ENCODE measurements at regions not wholly inside any gene's neighbourhood (a gene's known extent, or its start where the extent isn't known, plus 50 kb on each side); places are given as distances from the start of the nearest gene placed in this dataset.

DNA sequence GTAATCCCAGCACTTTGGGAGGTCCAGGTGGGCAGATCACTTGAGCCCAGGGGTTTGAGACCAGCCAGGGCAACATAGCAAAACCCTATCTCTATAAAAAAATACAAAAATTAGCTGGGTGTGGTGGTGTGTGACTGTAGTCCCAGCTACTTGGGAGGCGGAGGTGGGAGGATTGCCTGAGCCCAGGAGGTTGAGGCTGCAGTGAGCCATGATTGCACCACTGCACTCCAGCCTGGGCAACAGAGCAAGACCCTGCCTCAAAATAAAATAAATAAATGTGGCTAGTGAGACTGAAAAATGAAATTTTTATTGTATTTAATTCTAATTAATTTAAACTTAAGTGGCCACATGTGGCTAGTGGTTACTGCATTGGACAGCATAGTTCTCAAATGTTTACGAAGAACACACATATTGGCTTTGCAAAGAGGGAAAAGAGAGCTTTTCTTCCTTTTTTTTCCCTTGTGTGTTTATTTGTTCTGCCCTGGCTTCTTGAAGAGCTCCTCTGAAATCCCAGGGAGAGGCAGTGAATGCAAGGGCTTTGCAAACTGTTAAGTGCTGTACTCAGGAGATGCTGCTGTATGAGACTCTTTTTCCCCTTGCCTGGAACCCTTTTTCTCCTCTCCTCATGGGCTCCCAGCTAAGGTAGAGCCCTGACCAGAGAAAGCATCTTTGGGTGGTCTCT lies 59.0 kb upstream of the RPL11 start:
- Histone ChIP-seq H2AK5ac (ENCODE audit: low read depth, low read length) (no peak overlapping the region), H3K79me2 (ENCODE audit: control insufficient read depth in 1 of 2, insufficient read depth in 2 of 2, low read length in 2 of 2) (no peaks in the 10 kb centered on the region), H3K56ac (replicated peaks; ENCODE audit: insufficient read length, low read depth, low read length) (no peak overlapping the region), H4K91ac (replicated peaks; ENCODE audit: insufficient read length, low read length) (no peak overlapping the region), H2BK120ac (replicated peaks; ENCODE audit: low read depth, low read length) (no peak overlapping the region), H3K23me2 (ENCODE audit: low read depth, low read length) (no peaks in the 10 kb centered on the region), H3K23ac (ENCODE audit: insufficient read length) (no peak overlapping the region), H2BK5ac (ENCODE audit: low read depth, low read length) (no peak overlapping the region), H3K18ac (ENCODE audit: extremely low read depth, low read length) (no peak overlapping the region), H2BK12ac (ENCODE audit: low read depth, low read length) (no peak overlapping the region), H3K79me1 (ENCODE audit: low read depth, low read length) (no peaks in the 10 kb centered on the region), H4K8ac (ENCODE audit: extremely low read depth, insufficient read depth, low read length) (no peak overlapping the region), H3K9me3 (ENCODE audit: insufficient read depth in 2 of 2, low read depth in 1 of 2, low read length in 1 of 2) (no peaks in the 10 kb centered on the region; a peak in 1 of 4 replicates), H3K4me1 (replicated peaks in 1 of 4; ENCODE audit: control insufficient read depth in 3 of 4, insufficient read depth in 4 of 4, low read length in 3 of 4) (peaks cover 0 to 13% (median under 1%) of the 10 kb centered on the region in 4 experiments; a peak in 5 of 7 replicates), H4K5ac (ENCODE audit: insufficient read length, low read depth, low read length) (no peak overlapping the region), H3K14ac (ENCODE audit: insufficient read length) (no peak overlapping the region), H3K9ac (replicated peaks in 1 of 4; ENCODE audit: extremely low read depth in 1 of 4, low read depth in 3 of 4, low read length in 3 of 4) (no peak overlapping the region), H2AFZ (ENCODE audit: low read length) (no peak overlapping the region), H3K27ac (ENCODE audit: low read depth, low read length) (no peak overlapping the region), H2BK20ac (ENCODE audit: low read length) (no peak overlapping the region; the same call in 1 of the 2 replicates), H3K27me3 (replicated peaks in 1 of 4; ENCODE audit: control insufficient read depth in 3 of 4, extremely low read depth in 1 of 4, insufficient read depth in 3 of 4, low read length in 3 of 4) (no peaks in the 10 kb centered on the region), H3K4ac (replicated peaks; ENCODE audit: insufficient read length, low read depth, low read length) (no peak overlapping the region), H4K20me1 (replicated peaks in 1 of 2; ENCODE audit: control insufficient read depth in 1 of 2, insufficient read depth in 2 of 2, low read length in 2 of 2) (no peaks in the 10 kb centered on the region), H3K4me3 (ENCODE audit: extremely low read depth in 1 of 4, insufficient read depth in 2 of 4, low read depth in 3 of 4, low read length in 4 of 4) (no peak overlapping the region), H3K4me2 (ENCODE audit: insufficient read depth in 1 of 2, low read depth in 2 of 2, low read length in 2 of 2) (no peak overlapping the region), H2BK15ac (ENCODE audit: low read length) (no peak overlapping the region), H3K36me3 (ENCODE audit: control insufficient read depth in 2 of 4, insufficient read depth in 4 of 4, low read length in 3 of 4) (no peaks in the 10 kb centered on the region)
- ChIA-PET POLR2A (ENCODE audit: partially characterized antibody) (interaction anchor here (1.1 to 12.0 kb wide), 4 partner anchors 30 to 88 kb away, joined by 3 to 155 read pairs (median 7); partner anchors contain the start of gene ID3), CTCF (ENCODE audit: partially characterized antibody) (interaction anchor here (1.5 to 26.6 kb wide), 10 partner anchors 12 to 136 kb away, joined by 3 to 706 read pairs (median 59); partner anchors contain the start of gene ID3)
- FAIRE-seq (no peak), DNase-seq (ENCODE audit: low read depth in 1 of 2, low spot score in 2 of 2) (no peak)
- WGBS, 2 experiments (ENCODE audit: extremely low coverage in 1 of 2, insufficient coverage in 1 of 2, insufficient read length in 1 of 2, insufficient replicate concordance in 2 of 2, low coverage in 1 of 2, low lambda C conversion rate in 2 of 2, missing lambda C conversion rate in 1 of 2) = 97% methylated on average over 2 of the region's 2 CpGs; no CpG with 5 or more reads in 1 of the 2 experiments
- TF ChIP-seq GTF2F1 (IDR thresholded peaks at IDR 0.05; ENCODE audit: borderline replicate concordance, low read depth, low read length) = no peak
- TF ChIP-seq SUZ12 (IDR thresholded peaks at IDR 0.05; ENCODE audit: low read length) = no peak
- TF ChIP-seq, protein P1, sequence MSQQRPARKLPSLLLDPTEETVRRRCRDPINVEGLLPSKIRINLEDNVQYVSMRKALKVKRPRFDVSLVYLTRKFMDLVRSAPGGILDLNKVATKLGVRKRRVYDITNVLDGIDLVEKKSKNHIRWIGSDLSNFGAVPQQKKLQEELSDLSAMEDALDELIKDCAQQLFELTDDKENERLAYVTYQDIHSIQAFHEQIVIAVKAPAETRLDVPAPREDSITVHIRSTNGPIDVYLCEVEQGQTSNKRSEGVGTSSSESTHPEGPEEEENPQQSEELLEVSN (IDR thresholded peaks at IDR 0.05) = no peak
- TF ChIP-seq POLR2A (IDR thresholded peaks at IDR 0.05; ENCODE audit: control extremely low read depth in 1 of 2, low read depth in 2 of 2, low read length in 2 of 2) = no peak
- no peak for TF ChIP-seq JUN (IDR thresholded peaks at IDR 0.05; ENCODE audit: low read depth, low read length)
- TF ChIP-seq SIN3A (conservative IDR thresholded peaks at IDR 0.05 in 1 of 2, IDR thresholded peaks at IDR 0.05 in 1 of 2; ENCODE audit: low read depth in 1 of 2, low read length in 2 of 2) = no peak
- no peak for TF ChIP-seq NRF1 (IDR thresholded peaks at IDR 0.05; ENCODE audit: low read depth, low read length)
- no peak for TF ChIP-seq TAF7 (optimal IDR thresholded peaks at IDR 0.05; ENCODE audit: borderline replicate concordance, low read depth, low read length)
- no peak for TF ChIP-seq SIRT6 (IDR thresholded peaks at IDR 0.05; ENCODE audit: low read length)
- TF ChIP-seq EZH2 (IDR thresholded peaks at IDR 0.05; ENCODE audit: low read depth, low read length, severe bottlenecking) = no peak
- TF ChIP-seq, protein P2, sequence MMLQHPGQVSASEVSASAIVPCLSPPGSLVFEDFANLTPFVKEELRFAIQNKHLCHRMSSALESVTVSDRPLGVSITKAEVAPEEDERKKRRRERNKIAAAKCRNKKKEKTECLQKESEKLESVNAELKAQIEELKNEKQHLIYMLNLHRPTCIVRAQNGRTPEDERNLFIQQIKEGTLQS (IDR thresholded peaks at IDR 0.05; ENCODE audit: insufficient read depth, low read depth, low read length) = no peak
- no peak for TF ChIP-seq POLR2AphosphoS5 (IDR thresholded peaks at IDR 0.05; ENCODE audit: low read depth, low read length)
- no peak for TF ChIP-seq CREB1 (IDR thresholded peaks at IDR 0.05)

Measured in H1 (cell line).